HG03139 (cell line): ENCODE measurements at regions not wholly inside any gene's neighbourhood (a gene's known extent, or its start where the extent isn't known, plus 50 kb on each side); places are given as distances from the start of the nearest gene placed in this dataset.

Experiments used
- ATAC-seq: cut with Tn5 transposase; IDR thresholded peaks from one replicate; pipeline ENCODE4 v1.9.1; 2021; ENCODE audit not compliant: unreplicated experiment

DNA sequence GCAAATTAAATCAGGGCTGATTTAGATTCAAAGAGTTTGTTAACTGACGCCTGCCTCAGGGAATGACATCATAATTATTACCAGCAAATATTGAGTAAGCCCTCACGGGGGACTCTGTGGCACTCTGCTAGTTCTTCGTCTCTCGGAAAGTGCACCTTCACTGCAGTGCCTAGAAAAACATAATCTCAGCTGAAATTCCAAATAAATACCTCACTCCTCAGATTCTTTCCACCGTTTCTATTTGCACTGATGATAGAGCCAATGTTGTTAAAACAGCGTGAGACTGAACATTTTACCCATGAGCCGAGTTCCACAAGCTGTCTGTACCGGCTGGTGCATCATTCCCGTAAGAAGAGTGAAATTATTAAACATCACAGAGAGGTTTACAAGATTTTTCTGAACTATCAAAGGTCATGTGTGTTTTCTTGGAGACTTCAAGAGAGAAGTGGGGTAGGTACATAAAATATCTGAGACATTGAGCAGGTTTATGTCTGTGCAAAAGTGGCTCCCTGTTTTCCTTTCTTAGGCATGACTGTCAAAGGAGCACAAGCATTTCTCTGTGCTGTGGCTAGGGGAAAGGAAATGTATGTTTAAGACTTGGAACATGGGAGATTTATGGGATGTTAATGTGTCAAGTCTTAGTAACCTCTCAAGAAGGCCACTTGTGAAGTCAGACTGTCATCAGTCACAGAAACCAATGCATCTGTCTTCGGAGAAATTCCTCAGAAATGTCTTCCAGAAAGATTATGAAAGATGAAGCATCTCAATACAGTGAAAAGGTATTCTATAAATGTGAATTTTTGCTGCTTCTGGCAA is 119.6 kb downstream of the CBLL2 start:
- no peak for ATAC-seq

DNA sequence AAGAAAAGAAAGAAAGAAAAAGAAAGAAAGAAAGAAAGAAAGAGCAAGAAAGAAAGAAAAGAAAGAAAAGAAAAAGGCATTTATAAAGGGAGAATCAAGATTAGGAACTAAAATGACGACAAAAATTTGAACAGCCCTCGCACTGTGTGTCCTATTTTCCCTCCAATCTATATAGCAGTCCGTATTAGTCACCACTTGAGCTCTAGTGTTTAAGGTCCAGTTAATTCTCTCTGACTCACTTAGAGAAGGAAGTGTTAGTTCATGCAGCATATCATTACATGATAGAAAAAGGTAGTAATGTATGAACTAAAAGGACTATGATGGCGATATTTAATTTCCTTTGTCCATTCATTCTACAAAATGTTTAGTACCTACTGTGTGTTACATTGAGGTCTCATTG is 122.7 kb downstream of the CBLL2 start:
- no peak for ATAC-seq

DNA sequence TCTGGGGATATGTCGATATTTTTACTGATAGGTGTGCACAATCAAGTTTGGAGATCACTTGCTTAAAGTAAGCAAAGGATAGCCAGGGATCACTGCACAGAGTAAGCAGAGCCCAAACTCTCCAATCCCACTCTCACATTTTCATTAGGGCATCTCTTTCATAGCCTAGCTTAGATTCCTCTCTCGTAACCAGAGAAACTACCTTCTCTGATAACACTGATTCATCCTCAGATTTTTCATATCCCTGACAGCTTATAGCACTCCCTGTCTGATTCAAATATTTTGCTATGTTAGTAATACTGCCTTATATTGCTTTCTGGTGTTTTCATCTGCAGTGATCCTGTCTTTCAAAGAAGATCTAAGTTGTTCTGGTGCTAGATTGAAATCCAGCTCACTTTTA is 123.7 kb downstream of the CBLL2 start:
- ATAC-seq: no peak

DNA sequence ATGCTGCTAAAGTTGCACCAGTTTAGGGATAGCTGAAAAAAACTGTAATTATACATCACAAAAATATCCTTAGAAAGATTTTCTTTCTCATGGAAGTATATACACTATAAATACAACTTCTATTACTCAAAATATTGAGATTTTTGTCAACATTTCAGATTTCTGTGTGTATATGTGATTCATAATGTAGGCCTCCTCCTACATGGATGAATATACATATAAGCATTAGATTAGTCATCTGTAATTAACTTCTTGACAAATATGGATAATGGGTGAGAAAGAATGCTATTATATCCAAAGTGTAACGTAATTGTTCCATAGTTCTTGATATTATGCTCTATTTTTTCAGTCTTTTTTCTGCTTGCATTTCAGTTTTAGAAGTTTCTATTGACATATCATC is 124.9 kb downstream of the CBLL2 start:
- no peak for ATAC-seq

GRCh38 chrX:22399437-22400192 is 126.9 kb downstream of the CBLL2 start:
- ATAC-seq: no peak

- no peak for ATAC-seq
These were observed 131.6 kb downstream of the CBLL2 start for GRCh38 chrX:22404297-22404696.

DNA sequence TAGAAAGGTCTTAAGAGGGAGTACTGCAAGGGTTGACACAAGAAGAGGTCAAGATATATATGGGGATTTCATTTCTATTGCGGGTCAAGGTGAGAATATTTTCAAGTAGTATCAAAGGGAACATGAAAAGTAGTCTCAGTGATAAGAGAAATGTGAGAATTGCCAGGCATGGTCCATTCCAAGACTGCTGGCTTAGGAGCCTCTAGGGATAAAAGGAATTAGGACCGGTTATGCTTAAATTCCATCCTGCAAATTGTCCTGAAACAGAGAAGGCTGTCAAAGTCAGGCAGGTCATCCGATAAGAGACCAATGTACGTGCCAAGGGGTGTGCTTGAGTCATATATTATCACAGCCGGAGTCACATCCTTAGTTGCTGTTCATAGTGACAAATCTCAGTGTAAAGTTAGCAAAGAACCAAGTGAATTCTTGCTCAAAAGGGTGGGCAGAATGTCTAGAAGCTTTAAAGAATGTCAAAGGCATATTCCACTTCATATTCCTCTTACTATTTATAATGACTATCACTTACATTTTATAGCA is 133.6 kb downstream of the CBLL2 start:
- ATAC-seq: no peak

DNA sequence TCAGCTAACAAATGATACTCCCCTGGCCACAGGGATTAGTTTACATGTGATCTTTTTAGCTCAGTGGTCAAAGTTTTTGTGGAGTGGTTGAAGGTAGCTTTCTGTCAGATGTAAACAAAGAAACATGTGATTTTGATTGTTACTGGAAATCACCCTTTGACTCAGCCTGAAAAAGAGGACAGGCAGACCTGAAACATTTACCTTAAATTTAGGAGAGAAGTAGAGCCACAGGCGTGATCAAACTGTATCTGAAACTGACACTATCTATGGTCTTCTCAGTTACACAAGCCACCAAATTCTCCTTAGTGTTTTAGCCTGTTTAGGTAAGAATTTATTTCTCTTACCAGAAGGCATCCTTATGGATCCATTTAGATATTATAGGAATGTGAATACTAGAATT is 136.7 kb downstream of the CBLL2 start:
- ATAC-seq: no peak

- no peak for ATAC-seq
These were observed 151.6 kb downstream of the CBLL2 start for GRCh38 chrX:22424122-22424915.

DNA sequence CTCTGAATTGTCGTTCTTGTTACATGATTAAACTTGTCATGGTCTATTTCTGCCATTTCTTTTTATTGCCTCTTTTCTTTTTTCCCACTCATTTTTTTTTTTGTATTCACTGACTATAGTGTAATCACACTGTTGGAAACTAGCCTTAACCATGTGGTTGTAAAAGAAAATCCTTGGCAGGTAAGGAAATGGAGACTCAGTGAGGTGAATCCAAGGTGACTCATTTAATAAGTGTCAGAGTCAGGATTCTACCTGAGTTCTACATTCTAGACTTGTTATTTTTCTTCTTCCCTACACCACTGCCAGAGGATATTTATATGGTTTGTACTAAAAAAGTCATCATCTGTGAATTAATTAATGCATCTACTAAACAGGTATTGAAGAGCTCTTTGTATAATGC is 152.2 kb downstream of the CBLL2 start:
- no peak for ATAC-seq

- no peak for ATAC-seq
These were observed 157.0 kb downstream of the CBLL2 start for GRCh38 chrX:22429704-22430103.

GRCh38 chrX:22430701-22431100 is 158.0 kb downstream of the CBLL2 start:
- no peak for ATAC-seq

GRCh38 chrX:22433292-22434070 is 160.8 kb downstream of the CBLL2 start:
- ATAC-seq: no peak

DNA sequence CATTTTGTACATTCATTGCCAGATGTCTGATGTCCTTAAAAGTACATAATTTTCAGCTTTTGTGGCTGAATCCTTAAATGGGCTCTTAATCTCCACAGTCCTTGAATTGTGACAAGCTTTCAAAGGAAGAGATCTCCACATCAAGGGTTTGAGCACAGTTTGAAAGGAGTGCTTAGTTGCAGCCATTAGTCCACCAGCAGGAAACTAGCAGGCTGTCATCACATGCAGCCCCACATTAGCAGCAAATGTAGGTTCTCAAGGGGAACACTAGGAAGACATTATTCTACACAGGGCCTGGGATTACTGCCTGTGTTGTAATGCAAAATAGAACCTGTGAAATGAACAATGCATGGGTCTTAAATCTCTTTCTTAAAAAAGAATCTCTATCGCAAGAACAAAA is 173.2 kb downstream of the CBLL2 start:
- ATAC-seq: no peak

- no peak for ATAC-seq
These were observed 190.2 kb downstream of the CBLL2 start for GRCh38 chrX:22462959-22463358.

DNA sequence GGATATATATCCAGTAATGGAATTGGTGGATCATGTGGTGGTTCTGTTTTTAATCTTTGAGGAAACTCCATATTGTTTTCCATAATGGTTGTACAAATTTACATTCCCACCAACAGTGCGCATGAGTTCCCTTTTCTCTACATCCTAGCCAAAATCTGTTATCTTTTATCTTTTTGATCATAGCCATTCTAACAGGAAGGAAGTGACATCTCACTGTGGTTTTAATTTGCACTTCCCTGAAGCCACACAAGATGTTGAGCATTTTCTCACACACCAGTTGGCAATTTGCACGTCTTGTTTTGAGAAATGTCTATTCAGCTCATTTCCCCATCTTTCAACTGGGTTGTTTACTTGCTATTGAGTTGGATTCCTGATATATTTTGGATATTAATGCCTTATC is 194.9 kb downstream of the CBLL2 start:
- ATAC-seq: no peak

DNA sequence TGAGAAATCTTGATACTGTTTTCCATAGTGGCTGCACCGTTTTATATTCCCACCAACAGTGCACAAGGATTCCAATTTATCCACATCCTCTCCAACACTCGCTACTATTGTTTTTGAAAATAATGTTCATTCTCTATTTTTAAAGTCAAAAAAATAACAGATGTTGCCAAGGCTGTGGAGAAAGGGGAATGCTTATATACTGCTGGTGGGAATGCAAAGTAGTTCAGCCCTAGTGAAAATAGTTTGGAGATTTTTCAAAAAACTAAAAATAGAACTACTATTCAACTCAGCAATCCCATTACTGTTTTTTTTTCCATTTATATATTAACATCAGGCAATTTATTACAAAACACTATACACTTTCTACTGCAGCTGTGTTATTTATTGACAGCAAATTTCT is 208.7 kb downstream of the CBLL2 start:
- no peak for ATAC-seq

GRCh38 chrX:22486296-22486695 is 213.6 kb downstream of the CBLL2 start:
- ATAC-seq: no peak

GRCh38 chrX:22516893-22517292 is 244.2 kb downstream of the CBLL2 start:
- no peak for ATAC-seq

GRCh38 chrX:22520128-22520828 is 247.6 kb downstream of the CBLL2 start:
- ATAC-seq: no peak
